ENCODE measurements at regions not wholly inside any gene's neighbourhood (a gene's known extent, or its start where the extent isn't known, plus 50 kb on each side); places are given as distances from the start of the nearest gene placed in this dataset.
A peak's percentile ranks its signal among the peaks of the same experiment; 100 is the strongest.

DNA sequence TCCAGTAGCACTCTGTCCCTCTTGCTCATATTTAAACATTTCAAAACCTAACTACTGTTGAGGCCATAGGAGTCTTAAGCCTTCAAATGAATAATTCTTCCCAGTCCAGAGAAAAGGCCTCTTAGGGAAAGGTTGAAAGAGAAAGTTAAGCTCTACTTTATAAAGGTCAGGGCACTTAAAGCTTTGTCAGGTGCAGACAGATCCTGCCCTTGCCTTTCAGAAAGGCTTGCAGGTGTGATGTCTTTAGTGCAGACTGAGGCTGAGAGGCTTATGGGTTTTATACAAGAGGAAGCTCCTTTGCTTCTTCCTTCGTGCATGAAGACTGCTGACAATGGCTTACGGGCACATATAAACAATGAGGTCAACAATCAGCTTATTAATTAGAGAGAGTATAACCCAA, 105.0 kb upstream of the LINC00305 start:
- DNase-seq (ENCODE audit: low read depth) = no peak

DNA sequence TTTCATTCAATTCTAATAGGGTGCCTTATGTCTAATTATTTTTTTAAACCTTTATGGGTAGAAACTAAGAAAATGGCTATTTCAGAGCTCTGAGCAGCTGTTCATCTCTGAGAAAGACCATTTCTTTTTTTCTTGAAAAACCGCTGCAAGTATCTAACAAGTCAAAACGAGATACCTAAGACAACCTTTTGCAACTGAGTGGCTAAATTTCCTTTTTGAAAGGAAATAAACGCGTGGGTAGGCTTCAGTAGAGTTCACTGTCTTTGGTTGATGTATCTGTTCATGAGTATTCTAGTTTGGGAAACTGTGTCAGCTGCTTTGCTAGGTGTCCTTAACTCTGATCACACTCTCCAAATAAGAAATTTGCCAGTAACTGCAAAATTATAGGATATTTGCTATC, 104.3 kb upstream of the LINC00305 start:
- no peak for DNase-seq (ENCODE audit: low read depth)

DNA sequence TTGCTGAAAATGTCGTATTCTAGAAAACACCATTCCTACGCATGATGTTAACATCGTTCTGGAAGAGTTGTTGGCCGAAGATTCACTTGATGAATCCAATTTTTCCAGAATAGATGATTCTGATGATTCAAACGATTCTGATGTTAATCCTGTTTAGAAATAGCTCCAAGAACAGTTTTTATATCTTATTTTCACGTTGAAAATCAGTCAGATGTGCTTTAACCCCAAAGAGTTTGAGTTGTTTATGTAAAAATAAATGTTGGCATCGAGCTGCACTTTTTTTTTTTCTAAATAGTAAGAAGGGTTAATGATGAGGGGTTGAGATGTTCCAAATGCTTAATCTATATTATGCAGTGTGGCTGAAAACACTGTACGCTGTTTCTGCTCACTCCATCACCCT, 99.9 kb upstream of the LINC00305 start:
- DNase-seq (ENCODE audit: low read depth) = no peak

DNA sequence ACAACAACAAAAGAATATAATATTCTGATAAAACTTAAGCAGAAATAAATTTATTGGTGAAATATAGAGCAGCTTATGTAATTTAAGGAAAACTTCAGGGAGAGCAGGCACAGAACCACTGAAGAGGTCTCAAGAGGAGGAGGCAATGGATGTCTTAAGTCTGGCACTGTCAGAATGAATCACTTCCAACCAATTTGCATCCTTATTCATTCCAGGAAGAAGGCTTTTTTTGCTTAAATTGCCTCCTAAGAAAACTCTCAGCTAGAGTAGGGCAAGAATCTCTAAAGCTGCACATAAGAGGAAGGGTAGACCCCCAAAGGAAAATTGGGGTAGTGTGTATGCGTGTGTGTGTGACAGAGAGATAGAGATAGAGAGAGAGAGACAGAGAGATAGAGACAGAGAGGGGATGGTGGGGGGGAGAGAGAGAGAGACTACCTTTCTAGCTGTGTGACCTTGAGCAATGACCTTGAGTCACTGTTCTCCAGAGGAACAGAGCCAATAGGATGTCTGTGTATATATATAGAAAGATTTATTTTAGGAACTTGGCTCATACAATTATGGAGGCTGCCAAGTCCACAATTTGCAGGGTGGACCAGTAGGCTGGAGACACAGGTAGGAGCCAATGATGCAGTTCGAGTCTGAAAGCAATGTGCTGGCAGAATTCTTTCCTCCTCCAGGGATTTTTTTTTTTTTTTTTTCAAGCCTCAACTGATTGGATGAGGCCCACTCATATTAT, 96.4 kb upstream of the LINC00305 start:
- no peak for DNase-seq (ENCODE audit: low read depth)

DNA sequence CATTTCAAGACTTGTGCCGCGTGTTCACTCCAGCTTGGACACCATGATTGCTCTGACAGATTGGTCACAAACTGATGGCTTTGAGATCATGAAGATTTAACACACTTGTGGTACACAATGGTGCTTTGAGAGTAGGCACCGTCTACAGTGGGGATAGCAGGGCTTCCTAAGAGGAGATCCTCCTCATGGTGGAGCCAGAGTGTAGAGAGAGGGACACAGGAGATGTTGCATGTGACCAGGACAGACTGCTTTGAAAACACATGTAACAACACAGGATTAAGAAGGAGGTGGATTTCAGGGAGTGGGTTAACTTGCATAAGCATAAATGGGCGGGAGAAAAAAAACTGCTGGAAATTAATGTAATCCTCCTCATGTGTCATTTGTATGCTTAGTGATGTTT, 95.7 kb upstream of the LINC00305 start:
- no peak for DNase-seq (ENCODE audit: low read depth)

DNA sequence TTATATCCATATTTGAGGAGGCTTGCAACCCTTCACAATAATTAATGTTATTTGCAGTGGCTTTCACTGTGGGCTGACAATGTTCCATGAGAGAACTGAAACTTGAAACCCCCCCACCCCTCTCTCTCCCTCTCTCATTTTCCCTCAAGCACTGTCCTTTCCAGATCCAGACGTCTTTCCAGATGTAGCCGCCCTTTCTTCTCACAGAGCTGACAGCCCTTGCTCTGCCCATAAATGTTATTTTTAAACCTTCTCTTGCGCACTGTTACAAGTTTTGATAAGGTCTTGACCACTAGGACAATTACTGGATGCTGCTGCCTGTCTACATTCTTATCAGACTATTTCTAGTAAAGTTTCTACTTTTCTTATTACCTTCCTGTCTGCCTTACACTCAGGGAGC, 91.4 kb upstream of the LINC00305 start:
- no peak for DNase-seq (ENCODE audit: low read depth)

DNA sequence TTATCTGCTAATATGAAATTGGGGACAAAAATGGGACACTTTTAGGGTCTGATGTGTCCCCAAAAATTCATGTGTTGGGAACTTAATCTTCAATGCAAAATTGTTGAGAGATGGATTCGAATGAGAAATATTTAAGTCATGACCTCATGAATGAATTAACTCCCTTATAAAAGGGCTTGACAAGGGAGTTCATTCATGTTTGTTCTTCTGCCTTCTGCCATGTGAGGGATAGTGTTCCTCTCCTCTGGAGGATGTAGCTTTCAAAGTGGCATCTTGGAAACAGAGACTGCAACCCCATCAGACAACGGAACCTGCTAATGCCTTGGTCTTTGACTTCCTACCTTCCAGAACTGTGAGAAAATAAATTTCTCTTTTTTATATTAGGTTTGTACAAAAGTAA, 89.2 kb upstream of the LINC00305 start:
- no peak for DNase-seq (ENCODE audit: low read depth)

DNA sequence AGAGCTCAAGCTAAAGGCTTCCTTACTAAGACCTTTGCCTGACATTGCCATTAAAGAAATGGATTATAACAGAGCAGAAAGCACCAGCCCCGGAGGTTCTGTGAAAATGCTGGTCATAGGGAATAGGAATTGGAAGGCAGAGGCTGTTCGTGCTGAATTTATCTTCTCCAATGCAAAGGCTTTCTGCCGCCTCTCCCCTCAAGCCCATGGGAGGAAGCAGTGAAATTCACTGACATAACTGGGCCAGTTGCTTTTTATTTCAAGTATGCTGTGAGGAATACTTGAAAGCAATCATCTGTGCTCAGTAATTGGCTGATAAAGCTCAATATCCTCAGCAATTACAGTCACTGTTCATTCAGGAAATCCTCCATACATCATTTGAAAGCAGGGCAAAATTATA, 85.4 kb upstream of the LINC00305 start:
- no peak for DNase-seq (ENCODE audit: low read depth)

DNA sequence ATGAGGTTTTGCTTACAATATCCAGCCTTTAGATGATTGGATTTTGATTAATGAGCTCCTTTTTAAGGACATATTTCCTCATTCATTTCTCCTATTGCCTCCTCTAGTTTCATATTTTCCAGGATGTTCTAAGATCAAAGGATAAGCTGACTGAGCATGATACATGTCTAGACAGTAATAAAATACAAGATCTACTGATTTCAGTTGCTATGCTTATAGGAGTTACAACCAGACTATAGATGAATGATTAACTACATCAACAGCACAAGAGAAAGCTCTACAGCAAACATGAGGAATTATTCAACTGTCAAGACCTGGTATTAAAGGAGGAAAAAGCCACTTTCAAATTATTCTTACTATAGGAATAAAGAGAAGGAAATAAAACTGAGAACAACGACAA, 85.0 kb upstream of the LINC00305 start:
- peak; percentile 19 for DNase-seq (ENCODE audit: low read depth)

DNA sequence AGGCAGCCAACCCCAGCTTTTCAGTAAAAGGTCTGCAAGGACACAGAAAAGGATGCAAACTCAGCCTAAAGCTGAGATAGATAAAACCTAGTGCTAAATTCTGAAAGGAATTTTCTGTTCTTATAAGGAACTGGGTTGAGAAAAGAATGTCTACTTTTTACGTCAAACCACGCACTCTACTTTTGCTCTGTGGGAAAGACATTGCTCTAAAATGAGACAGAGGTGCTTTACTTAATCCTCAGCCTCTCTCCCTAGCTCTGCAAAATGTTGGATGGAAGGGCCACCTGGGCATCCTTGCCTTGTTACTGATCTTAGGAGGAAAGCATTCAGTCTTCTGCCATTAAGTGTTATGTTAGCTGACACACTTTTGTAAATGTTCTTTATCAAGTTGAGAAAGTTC, 72.1 kb upstream of the LINC00305 start:
- DNase-seq (ENCODE audit: low read depth) = no peak

DNA sequence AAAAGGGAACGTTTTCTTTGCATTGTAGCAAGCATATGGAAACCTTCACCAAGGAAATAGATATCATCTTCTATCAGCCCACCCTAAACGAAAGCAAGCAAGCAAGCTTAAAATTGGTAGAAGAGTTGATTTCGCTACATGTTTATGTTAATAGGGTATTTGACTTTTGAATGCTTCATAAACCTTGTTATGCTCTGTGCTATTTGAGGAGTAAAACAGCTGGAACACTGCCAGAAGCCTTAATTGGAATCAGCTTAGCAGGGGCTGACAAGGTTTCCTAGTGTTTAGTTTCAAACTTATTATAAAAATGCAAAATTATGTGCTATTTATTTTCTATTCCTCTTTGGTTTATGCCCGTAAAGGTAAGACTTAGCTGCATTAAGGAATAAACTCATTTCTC, 70.6 kb upstream of the LINC00305 start:
- DNase-seq (ENCODE audit: low read depth) = peak; percentile 11

DNA sequence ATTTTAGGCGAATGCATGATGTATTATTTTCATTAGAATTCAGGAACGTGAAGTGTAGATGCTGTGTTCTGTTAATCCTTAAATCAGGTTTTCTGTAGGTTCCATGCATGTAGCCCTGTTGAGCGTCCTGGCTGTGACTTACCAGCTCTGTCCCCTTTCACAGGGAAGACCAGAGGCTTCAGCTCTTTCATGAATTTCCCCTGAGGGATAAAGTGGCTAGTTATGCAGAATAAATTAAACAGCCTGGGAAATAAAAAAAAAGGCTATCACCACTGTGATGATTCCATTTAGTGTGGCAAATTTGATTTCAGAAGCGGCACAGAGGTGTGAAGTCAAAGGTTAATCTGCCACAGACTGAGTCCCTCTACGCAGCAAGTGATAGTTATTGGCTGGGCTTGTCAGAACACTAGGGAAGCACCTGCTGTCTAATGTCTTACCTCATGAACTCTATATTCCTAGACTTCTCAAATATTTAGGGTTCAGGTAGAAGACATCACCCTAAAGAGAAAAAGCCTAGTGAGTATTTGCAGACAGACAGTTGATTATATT, 61.6 kb upstream of the LINC00305 start:
- no peak for DNase-seq (ENCODE audit: low read depth)

DNA sequence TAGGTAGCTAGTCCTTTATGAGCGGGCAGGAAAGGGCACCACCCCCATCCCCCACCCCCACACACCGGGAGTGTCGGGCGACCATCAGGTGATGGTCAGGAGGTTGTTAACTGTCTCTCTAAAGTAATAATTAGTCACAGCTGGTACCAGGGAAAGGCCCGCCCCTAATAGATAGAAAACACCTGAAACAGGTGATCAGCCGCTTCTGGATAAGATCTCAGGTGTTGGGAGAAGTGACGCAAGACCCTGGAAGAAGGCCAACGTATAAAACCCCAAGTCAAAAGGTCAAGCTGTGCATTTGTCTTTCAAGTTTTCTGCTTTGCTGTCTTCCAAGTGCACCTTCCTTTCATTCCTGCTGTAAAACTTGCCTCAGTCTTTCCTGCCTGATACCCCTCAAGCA, 59.6 kb upstream of the LINC00305 start:
- no peak for DNase-seq (ENCODE audit: low read depth)

DNA sequence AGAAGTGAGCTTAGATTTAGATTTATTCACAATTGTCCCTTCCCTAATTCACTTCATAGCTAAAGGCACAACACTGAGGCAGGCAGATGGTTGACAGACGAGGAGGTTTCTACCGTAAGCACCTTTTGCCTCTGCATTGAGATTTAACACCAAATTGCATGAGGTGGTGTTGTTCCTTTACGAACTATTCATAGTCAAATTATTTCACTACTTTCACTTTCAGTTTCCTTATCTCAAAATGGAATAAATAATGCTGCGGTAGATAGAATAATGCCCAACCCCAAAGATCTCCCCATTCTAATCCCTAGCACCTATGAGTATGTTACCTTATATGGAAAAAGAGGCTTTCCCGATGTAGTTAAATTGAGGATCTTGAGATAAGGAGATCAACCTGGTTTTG, 58.9 kb upstream of the LINC00305 start:
- DNase-seq (ENCODE audit: low read depth) = no peak

DNA sequence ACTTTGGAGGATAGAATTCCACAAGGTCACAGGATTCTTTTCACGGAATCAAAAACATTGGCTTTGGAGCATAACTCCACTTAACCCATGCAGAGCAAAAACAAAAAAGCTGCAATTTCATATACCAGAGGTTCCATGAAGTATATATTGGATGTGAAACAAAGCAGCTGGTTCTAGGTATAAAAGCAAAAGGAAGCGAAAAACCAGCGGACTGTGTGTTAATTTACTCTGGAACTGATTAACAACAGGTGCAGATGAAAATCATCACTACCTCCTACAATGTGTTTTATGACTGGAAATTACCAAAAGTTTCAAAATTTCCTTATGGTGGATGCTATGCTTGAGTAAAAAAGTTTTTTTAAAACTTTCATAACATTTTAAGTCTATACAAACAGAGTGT, 54.4 kb upstream of the LINC00305 start:
- DNase-seq (ENCODE audit: low read depth) = no peak

DNA sequence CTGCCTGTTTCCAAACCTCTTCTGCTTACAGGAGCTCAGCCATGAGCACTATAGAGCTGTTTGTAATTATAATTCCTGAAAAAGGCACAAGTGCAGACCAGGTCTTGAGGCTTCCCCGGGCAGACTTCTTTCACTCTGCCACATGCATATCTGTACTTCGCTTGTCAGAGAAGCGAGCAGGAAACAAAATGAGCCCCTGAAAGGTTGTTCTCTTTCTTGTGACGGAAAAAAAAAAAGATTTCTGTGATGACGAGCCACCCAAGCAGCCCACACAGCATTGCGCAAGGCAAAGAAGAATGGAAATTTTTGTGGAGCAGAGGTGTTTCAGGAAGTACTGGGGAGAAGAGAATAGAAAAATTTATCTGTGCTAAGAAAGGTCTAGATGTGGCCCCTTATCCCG, 54.0 kb upstream of the LINC00305 start:
- peak; percentile 43 for DNase-seq (ENCODE audit: low read depth)

DNA sequence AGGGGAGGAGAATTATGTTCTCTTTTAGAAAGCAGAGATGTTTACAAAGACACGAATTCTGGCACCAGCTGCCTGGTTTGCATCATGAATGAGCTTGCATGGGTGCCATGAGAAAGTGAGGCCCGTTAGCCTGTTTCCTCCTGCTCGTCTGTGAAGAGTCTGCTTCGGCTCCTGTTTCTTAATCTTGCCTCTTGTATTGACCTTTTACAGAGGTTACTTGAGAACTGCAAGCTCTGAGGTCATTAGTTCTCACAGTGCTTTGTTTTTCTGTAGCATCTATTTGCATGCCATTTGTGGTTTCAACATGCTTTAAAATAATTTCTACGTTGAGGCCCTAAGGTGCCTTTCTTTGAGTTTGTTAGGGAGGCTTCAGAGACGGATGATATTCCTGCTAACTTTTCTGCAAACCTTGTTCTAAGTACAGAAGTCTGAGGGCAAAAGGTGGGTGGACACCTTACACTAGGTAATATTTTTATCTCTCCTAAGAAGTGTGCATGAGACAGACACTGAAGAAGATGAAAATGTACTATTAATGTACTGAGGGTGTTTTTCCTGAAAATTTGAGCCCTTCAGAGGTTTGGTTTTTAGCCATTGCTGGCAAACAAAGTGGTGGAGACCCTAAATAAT, 53.4 kb upstream of the LINC00305 start:
- DNase-seq (ENCODE audit: low read depth) = peak; percentile 29

DNA sequence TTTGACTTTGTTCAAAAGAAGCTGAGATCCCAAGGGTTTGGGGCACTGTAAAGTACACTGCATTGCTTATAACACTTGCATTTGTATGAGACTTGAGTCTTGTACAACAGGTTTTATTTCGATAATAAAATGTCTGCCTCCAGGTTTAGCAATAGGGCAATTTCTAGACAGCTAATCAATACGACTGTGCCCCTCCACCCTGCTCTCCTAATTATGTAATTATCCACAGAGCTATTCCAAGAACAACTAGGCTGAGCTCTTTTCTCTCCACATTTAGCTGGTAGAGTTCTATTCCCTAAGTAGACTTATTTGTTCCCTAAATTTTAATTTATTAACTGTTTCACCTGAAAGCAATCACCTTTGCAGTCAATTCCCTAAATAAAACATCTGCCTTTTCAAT, 52.9 kb upstream of the LINC00305 start:
- no peak for DNase-seq (ENCODE audit: low read depth)

DNA sequence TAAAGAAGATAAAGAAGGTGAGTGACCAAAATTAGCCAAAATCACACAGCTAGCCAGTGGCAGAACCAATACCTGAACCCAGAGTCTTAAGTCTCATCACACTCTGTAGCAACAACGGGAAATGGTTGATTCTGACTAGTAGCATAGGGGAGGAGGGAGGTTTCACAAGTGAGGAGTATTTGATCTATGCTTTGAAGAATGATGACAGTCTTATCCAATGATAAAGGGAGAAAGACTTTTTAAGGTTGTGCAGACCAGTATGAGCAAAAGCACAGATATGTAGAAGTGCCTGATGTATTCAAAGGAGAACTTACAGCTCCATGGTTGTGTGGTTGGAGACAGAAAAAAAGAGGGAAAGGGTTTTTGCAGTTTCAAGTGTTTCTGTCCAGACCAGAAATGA, 50.7 kb upstream of the LINC00305 start:
- DNase-seq (ENCODE audit: low read depth) = no peak
